MCF 10A (cell line): ENCODE measurements at regions not wholly inside any gene's neighbourhood (a gene's known extent, or its start where the extent isn't known, plus 50 kb on each side); places are given as distances from the start of the nearest gene placed in this dataset.

Experiments used
- BruUV-seq: library from RNA; stranded (reverse); fragments of 400-500 nt; replicated peaks from 2 replicates; lab custom pipeline; 2021; lab: Mats Ljungman, UMichigan
- CTCF ChIA-PET: fragments of 300-600 bp; sonication (Branson Sonifier 250); formaldehyde crosslinking; extraction: SDS; loops from one replicate; lab custom pipeline; 2021; ENCODE audit warnings: antibody characterized with exemption, inconsistent platforms; lab: Yijun Ruan, JAX
- POLR2A ChIA-PET: fragments of 300-600, 350-650 bp; sonication (Branson Sonifier 250); formaldehyde crosslinking; extraction: SDS; loops from one replicate; lab custom pipeline; 2020; ENCODE audit warnings: antibody characterized with exemption, inconsistent platforms; lab: Yijun Ruan, JAX
- DNase-seq: peaks from one replicate; pipeline ENCODE4 v3.0.0-alpha.2; 2018; ENCODE audit not compliant: unreplicated experiment
- H3K27ac Mint-ChIP-seq: one replicate; pipeline ENCODE4 v1.8.0; 2022; ENCODE audit warnings: mild to moderate bottlenecking, low read depth, mixed read lengths; ENCODE audit not compliant: unreplicated experiment
- H3K27me3 Mint-ChIP-seq: one replicate; pipeline ENCODE4 v1.8.0; 2022; ENCODE audit warnings: mixed read lengths; ENCODE audit not compliant: insufficient read depth, unreplicated experiment
- H3K36me3 Mint-ChIP-seq: one replicate; pipeline ENCODE4 v1.8.0; 2022; ENCODE audit warnings: mild to moderate bottlenecking, moderate library complexity, mixed read lengths; ENCODE audit not compliant: insufficient read depth, unreplicated experiment
- H3K4me1 Mint-ChIP-seq: one replicate; pipeline ENCODE4 v1.8.0; 2022; ENCODE audit warnings: mixed read lengths; ENCODE audit not compliant: insufficient read depth, unreplicated experiment
- H3K4me3 Mint-ChIP-seq: one replicate; pipeline ENCODE4 v1.8.0; 2022; ENCODE audit warnings: mild to moderate bottlenecking, moderate library complexity, mixed read lengths; ENCODE audit not compliant: unreplicated experiment
- H3K9me3 Mint-ChIP-seq: one replicate; pipeline ENCODE4 v1.8.0; 2022; ENCODE audit warnings: mixed read lengths; ENCODE audit not compliant: unreplicated experiment
- CTCF ChIP-seq: fragments of 200-600 bp; IDR thresholded peaks from one replicate; pipeline ENCODE4 v1.8.0; 2022; ENCODE audit warnings: antibody characterized with exemption, mild to moderate bottlenecking; ENCODE audit not compliant: unreplicated experiment
- intact Hi-C: fragments of 100-400 bp; cut with micrococcal nuclease; formaldehyde crosslinking; loops from 2 replicates; pipeline ENCODE4 v1.14.1; 2022

DNA sequence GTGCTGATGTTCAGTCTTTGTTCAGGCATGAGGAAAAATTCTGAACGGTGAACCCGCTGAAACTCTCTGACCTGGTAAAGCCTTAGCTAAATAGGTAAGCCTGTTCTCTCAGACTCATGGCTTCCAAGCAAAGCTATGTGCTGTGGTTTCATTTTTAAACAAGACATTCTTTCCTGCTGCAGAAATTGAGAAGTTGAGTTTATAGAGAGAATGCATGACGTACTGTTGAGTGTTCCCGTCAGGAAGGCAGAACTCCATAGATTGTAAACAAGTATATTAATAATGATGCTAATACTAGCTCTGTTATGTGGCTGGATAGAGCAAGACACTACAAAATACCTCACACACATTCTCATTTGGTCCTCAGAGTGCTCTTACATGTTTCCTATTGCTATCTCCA is 424.0 kb upstream of the CRIM1 start:
- peaks cover 66% of the 10 kb centered on the region for H3K27me3 Mint-ChIP-seq
- TF ChIP-seq CTCF = no peak
- ChIA-PET CTCF (interaction anchor here (1.3 kb wide), 1 partner anchor 8 kb away, joined by 3 read pairs; no protein-coding TSS in a partner anchor), POLR2A (no interaction called here)
- BruUV-seq = no TSS peak
- H3K4me3 Mint-ChIP-seq = no peak overlapping the region
- H3K4me1 Mint-ChIP-seq = no peaks in the 10 kb centered on the region
- no peaks in the 10 kb centered on the region for H3K9me3 Mint-ChIP-seq
- intact Hi-C loops = no loop called here
- no peak overlapping the region for H3K27ac Mint-ChIP-seq
- H3K36me3 Mint-ChIP-seq = no peaks in the 10 kb centered on the region
- DNase-seq = no peak

DNA sequence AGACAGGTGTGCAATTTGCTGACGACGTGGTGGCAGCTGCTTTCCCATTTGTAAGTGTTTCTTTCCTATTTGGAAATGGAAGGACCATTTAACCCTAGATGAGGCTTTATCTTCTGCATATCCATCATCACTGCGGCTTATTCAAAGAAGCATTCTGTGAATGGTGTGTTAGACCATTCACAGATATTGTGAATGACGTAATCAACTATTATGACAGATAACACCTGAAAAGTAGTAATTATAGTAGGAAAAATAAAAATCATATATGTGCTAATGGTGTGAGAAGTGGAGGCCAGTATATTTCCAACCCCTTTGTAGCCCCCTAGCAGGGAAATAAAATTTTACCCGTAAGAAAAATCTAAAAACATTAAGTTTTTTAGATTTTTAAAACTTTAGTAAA is 424.5 kb upstream of the CRIM1 start:
- Mint-ChIP-seq H3K4me1 (no peaks in the 10 kb centered on the region), H3K9me3 (no peaks in the 10 kb centered on the region), H3K27ac (no peak overlapping the region), H3K4me3 (no peak overlapping the region), H3K36me3 (no peaks in the 10 kb centered on the region), H3K27me3 (peaks cover 71% of the 10 kb centered on the region)
- DNase-seq = no peak
- no TSS peak for BruUV-seq
- TF ChIP-seq CTCF = no peak
- CTCF ChIA-PET = interaction anchor here (1.3 kb wide), 1 partner anchor 9 kb away, joined by 3 read pairs; no protein-coding TSS in a partner anchor
- POLR2A ChIA-PET = no interaction called here
- intact Hi-C loops = no loop called here

GRCh38 chr2:35929551-35929950 is 426.0 kb upstream of the CRIM1 start:
- intact Hi-C loops = no loop called here
- no peak overlapping the region for H3K4me3 Mint-ChIP-seq
- no peaks in the 10 kb centered on the region for H3K4me1 Mint-ChIP-seq
- H3K27me3 Mint-ChIP-seq = peaks cover 63% of the 10 kb centered on the region
- no TSS peak for BruUV-seq
- no peaks in the 10 kb centered on the region for H3K9me3 Mint-ChIP-seq
- POLR2A ChIA-PET = no interaction called here
- no peak for TF ChIP-seq CTCF
- H3K27ac Mint-ChIP-seq = no peak overlapping the region
- CTCF ChIA-PET = interaction anchor here (0.6 kb wide), 1 partner anchor 56 kb away, joined by 3 read pairs; no protein-coding TSS in a partner anchor
- DNase-seq = no peak
- no peaks in the 10 kb centered on the region for H3K36me3 Mint-ChIP-seq

DNA sequence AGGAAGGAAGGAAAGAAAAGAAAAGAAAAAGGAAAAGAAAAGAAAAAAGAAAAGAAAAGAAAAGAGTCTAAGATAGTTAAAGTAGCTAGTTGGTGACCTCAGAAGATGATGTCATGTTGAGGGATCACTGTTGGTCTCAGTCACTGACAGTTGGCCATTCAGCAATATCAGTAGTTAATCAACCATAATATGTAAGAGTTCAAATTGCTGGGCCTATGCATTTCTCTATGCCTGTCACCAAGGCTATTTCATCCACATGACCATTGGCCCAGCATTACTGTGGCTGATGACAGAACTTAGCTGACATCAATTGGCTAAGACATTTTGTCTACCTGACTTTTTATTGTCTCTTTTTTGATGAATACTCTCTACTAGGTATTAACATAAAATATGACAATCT is 435.5 kb upstream of the CRIM1 start:
- H3K9me3 Mint-ChIP-seq = no peaks in the 10 kb centered on the region
- no peak for TF ChIP-seq CTCF
- BruUV-seq = no TSS peak
- no peak overlapping the region for H3K4me3 Mint-ChIP-seq
- intact Hi-C loops = no loop called here
- peaks cover 27% of the 10 kb centered on the region for H3K27me3 Mint-ChIP-seq
- no peak overlapping the region for H3K27ac Mint-ChIP-seq
- H3K36me3 Mint-ChIP-seq = no peaks in the 10 kb centered on the region
- DNase-seq = no peak
- no peaks in the 10 kb centered on the region for H3K4me1 Mint-ChIP-seq
- ChIA-PET POLR2A (interaction anchor here (0.6 kb wide), 1 partner anchor 698 kb away, joined by 6 read pairs; no protein-coding TSS in a partner anchor), CTCF (interaction anchor here (0.6 kb wide), 1 partner anchor 12 kb away, joined by 3 read pairs; no protein-coding TSS in a partner anchor)
